SK-N-SH (cell line): ENCODE measurements at regions not wholly inside any gene's neighbourhood (a gene's known extent, or its start where the extent isn't known, plus 50 kb on each side); places are given as distances from the start of the nearest gene placed in this dataset.

ENCODE experiments used
- CTCF ChIA-PET: fragments of 300-600, 350-600 bp; formaldehyde crosslinking; extraction: SDS; loops from one replicate; lab custom pipeline; 2021; lab: Yijun Ruan, JAX
- POLR2A ChIA-PET: fragments of 350-600 bp; sonication (Branson Sonifier 250); formaldehyde crosslinking; extraction: SDS; loops from one replicate; lab custom pipeline; 2020; ENCODE audit warnings: antibody characterized with exemption, inconsistent platforms; lab: Yijun Ruan, JAX
- DNase-seq: peaks from one replicate; pipeline ENCODE4 v3.0.0; 2012
- H2AFZ ChIP-seq: fragments of 200-600 bp; sonication (generic); 2 replicates; pipeline ENCODE4 v1.8.1; 2016; ENCODE audit warnings: antibody characterized with exemption, mild to moderate bottlenecking, low read depth
- H3F3A ChIP-seq: fragments of 200-600 bp; sonication (generic); replicated peaks from 2 replicates; pipeline ENCODE3; 2016; ENCODE audit warnings: antibody characterized with exemption, mild to moderate bottlenecking; ENCODE audit not compliant: insufficient read depth
- H3K27ac ChIP-seq, 2 experiments: fragments of 200-500 bp in 1 of 2; fragments of 200-600 bp in 1 of 2; sonication (Bioruptor generic) in 1 of 2; sonication (generic), shearing (Covaris generic) in 1 of 2; 2 replicates each; pipeline versions ENCODE4 v1.5.1 to v1.6.1; 2014 to 2016; ENCODE audit warnings: low read depth in 2 of 2, inconsistent platforms in 1 of 2, low read length in 1 of 2, mild to moderate bottlenecking in 1 of 2, mixed read lengths in 1 of 2
- H3K27me3 ChIP-seq: fragments of 200-600 bp; sonication (generic), shearing (Covaris generic); 2 replicates; pipeline ENCODE4 v1.6.1; 2016; ENCODE audit warnings: mixed run types; ENCODE audit not compliant: insufficient read depth
- H3K36me3 ChIP-seq, 2 experiments: fragments of 200-500 bp in 1 of 2; fragments of 200-600 bp in 1 of 2; sonication (Bioruptor generic) in 1 of 2; sonication (generic) in 1 of 2; replicated peaks in 1 of 2; 2 replicates each; pipeline versions ENCODE3 to v1.5.1; 2014 to 2016; ENCODE audit warnings: low read length in 1 of 2, mild to moderate bottlenecking in 1 of 2; ENCODE audit not compliant: insufficient read depth in 2 of 2, control insufficient read depth in 1 of 2
- H3K4me1 ChIP-seq, 2 experiments: fragments of 200-500 bp in 1 of 2; fragments of 200-600 bp in 1 of 2; sonication (Bioruptor generic) in 1 of 2; sonication (generic), shearing (Covaris generic) in 1 of 2; 2 replicates each; pipeline versions ENCODE4 v1.5.1 to v1.6.1; 2014 to 2016; ENCODE audit warnings: low read depth in 1 of 2, low read length in 1 of 2, mixed run types in 1 of 2; ENCODE audit not compliant: insufficient read depth in 2 of 2, control insufficient read depth in 1 of 2
- H3K4me2 ChIP-seq: fragments of 200-600 bp; sonication (generic), shearing (Covaris generic); 2 replicates; pipeline ENCODE4 v1.6.1; 2017; ENCODE audit warnings: mixed run types
- H3K4me3 ChIP-seq, 2 experiments: fragments of 200-500 bp in 1 of 2; fragments of 200-600 bp in 1 of 2; sonication (Bioruptor generic) in 1 of 2; sonication (generic), shearing (Covaris generic) in 1 of 2; 2 replicates each; pipeline versions ENCODE4 v1.5.1 to v1.8.1; 2014 to 2016; ENCODE audit warnings: low read depth in 2 of 2, inconsistent platforms in 1 of 2, low read length in 1 of 2, mild to moderate bottlenecking in 1 of 2, mixed read lengths in 1 of 2, moderate library complexity in 1 of 2
- H3K79me2 ChIP-seq: fragments of 200-600 bp; sonication (generic); 2 replicates; pipeline ENCODE4 v1.8.1; 2017; ENCODE audit warnings: mild to moderate bottlenecking; ENCODE audit not compliant: insufficient read depth
- H3K9ac ChIP-seq: fragments of 200-600 bp; sonication (generic); 2 replicates; pipeline ENCODE4 v1.6.1; 2017; ENCODE audit warnings: mixed run types
- H3K9me2 ChIP-seq: fragments of 200-600 bp; sonication (generic); 2 replicates; pipeline ENCODE4 v1.6.1; 2017; ENCODE audit warnings: mixed run types
- H3K9me3 ChIP-seq: fragments of 200-600 bp; sonication (generic); 2 replicates; pipeline ENCODE4 v1.6.1; 2017; ENCODE audit warnings: mixed run types, mild to moderate bottlenecking, moderate library complexity
- H4K20me1 ChIP-seq: fragments of 200-600 bp; sonication (generic); 2 replicates; pipeline ENCODE4 v1.6.1; 2017; ENCODE audit warnings: mild to moderate bottlenecking, mixed run types; ENCODE audit not compliant: insufficient read depth
- CHD2 ChIP-seq: fragments of 150-350 bp; IDR thresholded peaks from 2 replicates; pipeline ENCODE4 v1.6.1; 2018; ENCODE audit warnings: low read length; ENCODE audit not compliant: partially characterized antibody
- CTCF ChIP-seq: fragments of 200-600 bp; sonication (generic); IDR thresholded peaks from 2 replicates; pipeline ENCODE4 v1.6.1; 2017; ENCODE audit warnings: antibody characterized with exemption, mild to moderate bottlenecking, moderate library complexity
- EZH2phosphoT487 ChIP-seq: fragments of 200-600 bp; sonication (generic); IDR thresholded peaks from 2 replicates; pipeline ENCODE4 v1.6.1; 2017; ENCODE audit warnings: low read depth, mixed run types, mild to moderate bottlenecking, antibody characterized with exemption, moderate library complexity, borderline replicate concordance
- GABPA ChIP-seq: IDR thresholded peaks from 2 replicates; pipeline ENCODE4 v1.4.0; 2012; ENCODE audit warnings: low read depth, mild to moderate bottlenecking
- IRF3 ChIP-seq: fragments of 150-350 bp; IDR thresholded peaks from 2 replicates; pipeline ENCODE4 v1.6.1; 2016; ENCODE audit warnings: mild to moderate bottlenecking, low read depth, low read length
- NRF1 ChIP-seq: IDR thresholded peaks from 2 replicates; pipeline ENCODE4 v1.6.1; 2012; ENCODE audit warnings: low read depth, mild to moderate bottlenecking, low read length
- RAD21 ChIP-seq: IDR thresholded peaks from 2 replicates; pipeline ENCODE4 v1.6.1; 2012; ENCODE audit warnings: mild to moderate bottlenecking, low read length
- RFX5 ChIP-seq: IDR thresholded peaks from 2 replicates; pipeline ENCODE4 v1.6.1; 2012; ENCODE audit warnings: mild to moderate bottlenecking, improper control_type of control experiment, low read length
- SMC3 ChIP-seq: IDR thresholded peaks from 2 replicates; pipeline ENCODE4 v1.6.1; 2012; ENCODE audit warnings: low read depth, low read length, improper control_type of control experiment
- YY1 ChIP-seq: IDR thresholded peaks from 2 replicates; pipeline ENCODE4 v1.4.0; 2012; ENCODE audit warnings: low read depth, mild to moderate bottlenecking
- WGBS: methylation state at CpG from one replicate; pipeline ENCODE4 v1.1.6; 2017; ENCODE audit warnings: low lambda C conversion rate; 5-methylcytosine and 5-hydroxymethylcytosine counted together

GRCh38 chr18:37783771-37784170 is 218.2 kb upstream of the CELF4 start:
- POLR2A ChIA-PET, result no interaction called here
- TF ChIP-seq RFX5, result no peak
- TF ChIP-seq, all 33 proteins: peak for 0
- no peaks in the 10 kb centered on the region for H3K79me2 ChIP-seq
- no peaks in the 10 kb centered on the region for H3K4me1 ChIP-seq
- H3K36me3 ChIP-seq, result no peaks in the 10 kb centered on the region
- H3K27me3 ChIP-seq, result no peaks in the 10 kb centered on the region
- no peaks in the 10 kb centered on the region for H3K9me3 ChIP-seq
- no peak overlapping the region for H3K9ac ChIP-seq
- H4K20me1 ChIP-seq, result no peaks in the 10 kb centered on the region
- H3K4me3 ChIP-seq, result no peak overlapping the region
- no peak overlapping the region for H3K4me2 ChIP-seq
- 62% methylated on average over 5 of the region's 5 CpGs for WGBS
- H3K27ac ChIP-seq, result no peak overlapping the region
- DNase-seq, result no peak
- no peaks in the 10 kb centered on the region for H3F3A ChIP-seq
- H3K9me2 ChIP-seq, result no peaks in the 10 kb centered on the region
- CTCF ChIA-PET, result no interaction called here
- no peak overlapping the region for H2AFZ ChIP-seq

GRCh38 chr18:37779220-37779619 is 213.6 kb upstream of the CELF4 start:
- Histone ChIP-seq H3K9me2 (no peaks in the 10 kb centered on the region), H3K27me3 (no peaks in the 10 kb centered on the region), H3F3A (no peaks in the 10 kb centered on the region), H3K4me1 (no peaks in the 10 kb centered on the region; a peak in 1 of 4 replicates), H3K9ac (no peak overlapping the region), H3K4me3 (no peak overlapping the region)
- ChIA-PET CTCF (interaction anchor here (0.6 to 3.0 kb wide), 44 partner anchors 9 to 1751 kb away, joined by 3 to 30 read pairs (median 4); no protein-coding TSS in a partner anchor), POLR2A (no interaction called here)
- WGBS, result 65% methylated on average over 6 of the region's 7 CpGs
- no peak for TF ChIP-seq EZH2phosphoT487
- no peak for TF ChIP-seq CHD2
- TF ChIP-seq, all 33 proteins: peak for 0
- no peak overlapping the region for H3K27ac ChIP-seq
- no peak for DNase-seq
- H3K36me3 ChIP-seq, result no peaks in the 10 kb centered on the region
- no peaks in the 10 kb centered on the region for H4K20me1 ChIP-seq
- no peaks in the 10 kb centered on the region for H3K9me3 ChIP-seq
- H3K79me2 ChIP-seq, result no peaks in the 10 kb centered on the region
- no peak overlapping the region for H2AFZ ChIP-seq
- H3K4me2 ChIP-seq, result no peak overlapping the region

- TF ChIP-seq NRF1, result no peak
- peak; percentile 82 for TF ChIP-seq RAD21
- TF ChIP-seq IRF3, result no peak
- TF ChIP-seq CTCF, result peak; percentile 50
- TF ChIP-seq GABPA, result no peak
- TF ChIP-seq YY1, result no peak
- peak; percentile 72 for TF ChIP-seq SMC3
- ChIA-PET CTCF (interaction anchor here (0.6 to 3.0 kb wide), 50 partner anchors 9 to 1752 kb away, joined by 3 to 30 read pairs (median 3); no protein-coding TSS in a partner anchor), POLR2A (no interaction called here)
- DNase-seq, result peak; percentile 78
- no peak overlapping the region for H3K4me2 ChIP-seq
- 22% methylated on average over 10 of the region's 21 CpGs for WGBS
- no peaks in the 10 kb centered on the region for H3F3A ChIP-seq
- no peaks in the 10 kb centered on the region for H4K20me1 ChIP-seq
- no peaks in the 10 kb centered on the region for H3K27me3 ChIP-seq
- H3K27ac ChIP-seq, result no peak overlapping the region
- no peak overlapping the region for H2AFZ ChIP-seq
- no peak overlapping the region for H3K9ac ChIP-seq
- H3K79me2 ChIP-seq, result no peaks in the 10 kb centered on the region
- no peaks in the 10 kb centered on the region; a peak in 1 of 4 replicates for H3K4me1 ChIP-seq
- peak overlapping the region in 1 of 2 experiments; percentile 50; a peak in 1 of 4 replicates for H3K4me3 ChIP-seq
- no peaks in the 10 kb centered on the region for H3K9me3 ChIP-seq
- no peaks in the 10 kb centered on the region for H3K9me2 ChIP-seq
- no peaks in the 10 kb centered on the region for H3K36me3 ChIP-seq
Measured at GRCh38 chr18:37778417-37779165, 213.0 kb upstream of the CELF4 start.
